Tibial nerve (tissue), 4 donors: ENCODE measurements at regions not wholly inside any gene's neighbourhood (a gene's known extent, or its start where the extent isn't known, plus 50 kb on each side); places are given as distances from the start of the nearest gene placed in this dataset.
A peak's percentile ranks its signal among the peaks of the same experiment; 100 is the strongest.

Experiments
- DNase-seq, 2 donors: peaks; one replicate each; pipeline ENCODE4 v3.0.0-alpha.2; 2019; ENCODE audit warnings: low spot score in 2 of 2
- H3K27ac ChIP-seq, 4 donors: fragments of 200-600 bp; sonication (generic) in 3 of 4; one replicate each; pipeline ENCODE4 v1.5.1; 2017 to 2019; ENCODE audit warnings: mild to moderate bottlenecking in 1 of 4
- H3K27me3 ChIP-seq, 2 donors: fragments of 200-600 bp; sonication (generic) in 1 of 2; one replicate each; pipeline versions ENCODE4 v1.5.1 to v1.6.0; 2017 to 2019
- H3K36me3 ChIP-seq, 3 donors: fragments of 200-600 bp; sonication (generic); one replicate each; pipeline ENCODE4 v1.5.1; 2018 to 2019
- H3K4me1 ChIP-seq, 4 donors: fragments of 200-600 bp; sonication (generic) in 3 of 4; one replicate each; pipeline ENCODE4 v1.5.1; 2017 to 2019
- H3K4me3 ChIP-seq, 4 donors: fragments of 200-600 bp; sonication (generic) in 3 of 4; one replicate each; pipeline ENCODE4 v1.5.1; 2017 to 2019; ENCODE audit warnings: mild to moderate bottlenecking in 1 of 4, moderate library complexity in 1 of 4
- H3K9me3 ChIP-seq, 4 donors: fragments of 200-600 bp; sonication (generic) in 3 of 4; one replicate each; pipeline ENCODE4 v1.5.1; 2017 to 2019
- EP300 ChIP-seq, 2 donors: sonication (generic); formaldehyde crosslinking; IDR thresholded peaks; one replicate each; pipeline ENCODE4 v1.6.1; 2017; ENCODE audit warnings: antibody characterized with exemption in 2 of 2, mild to moderate bottlenecking in 1 of 2
- POLR2A ChIP-seq, 2 donors: fragments of 450-650 bp; IDR thresholded peaks; one replicate each; pipeline ENCODE4 v1.6.1; 2017; ENCODE audit warnings: antibody characterized with exemption in 2 of 2, mild to moderate bottlenecking in 2 of 2, moderate library complexity in 2 of 2
- WGBS, 2 donors: methylation state at CpG; one replicate each; pipeline ENCODE4 v1.1.5; 2018; 5-methylcytosine and 5-hydroxymethylcytosine counted together
- TF ChIP-seq, protein P1 (sequence below), 5 experiments: fragments of 200-600 bp in 3 of 5; fragments of 450-650 bp in 2 of 5; sonication (generic) in 3 of 5; IDR thresholded peaks; one replicate each; pipeline ENCODE4 v1.5.1; 2016 to 2019; ENCODE audit warnings: antibody characterized with exemption in 5 of 5, mild to moderate bottlenecking in 3 of 5, moderate library complexity in 2 of 5

DNA sequence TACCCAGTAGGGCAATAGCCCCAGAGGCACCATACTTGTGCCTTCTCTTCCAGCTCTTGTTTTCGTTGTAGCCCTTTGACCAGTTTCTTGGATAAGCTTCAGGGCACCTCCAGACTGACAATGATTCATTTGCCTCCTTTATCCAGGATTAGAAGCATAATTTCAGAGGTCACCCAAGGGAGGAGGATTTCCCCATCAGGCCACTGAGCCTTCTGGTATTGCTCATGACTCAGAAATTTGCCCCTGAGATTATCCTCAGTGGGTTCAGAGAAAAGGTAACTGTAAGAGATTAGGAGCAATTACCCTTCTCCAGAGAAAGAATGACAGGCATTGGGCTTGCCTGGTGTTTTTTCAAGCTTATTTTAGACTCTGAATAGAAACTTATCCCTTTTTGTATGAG, 147.9 kb downstream of the MSX2 start:
- Histone ChIP-seq H3K9me3 (no peaks in the 10 kb centered on the region), H3K4me3 (no peak overlapping the region), H3K36me3 (no peaks in the 10 kb centered on the region), H3K27me3 (no peaks in the 10 kb centered on the region), H3K27ac (no peak overlapping the region), H3K4me1 (no peaks in the 10 kb centered on the region)
- no peak for DNase-seq
- 41 to 58% methylated on average over 1 of the region's 1 CpG for WGBS, 2 donors
- TF ChIP-seq, protein P1, sequence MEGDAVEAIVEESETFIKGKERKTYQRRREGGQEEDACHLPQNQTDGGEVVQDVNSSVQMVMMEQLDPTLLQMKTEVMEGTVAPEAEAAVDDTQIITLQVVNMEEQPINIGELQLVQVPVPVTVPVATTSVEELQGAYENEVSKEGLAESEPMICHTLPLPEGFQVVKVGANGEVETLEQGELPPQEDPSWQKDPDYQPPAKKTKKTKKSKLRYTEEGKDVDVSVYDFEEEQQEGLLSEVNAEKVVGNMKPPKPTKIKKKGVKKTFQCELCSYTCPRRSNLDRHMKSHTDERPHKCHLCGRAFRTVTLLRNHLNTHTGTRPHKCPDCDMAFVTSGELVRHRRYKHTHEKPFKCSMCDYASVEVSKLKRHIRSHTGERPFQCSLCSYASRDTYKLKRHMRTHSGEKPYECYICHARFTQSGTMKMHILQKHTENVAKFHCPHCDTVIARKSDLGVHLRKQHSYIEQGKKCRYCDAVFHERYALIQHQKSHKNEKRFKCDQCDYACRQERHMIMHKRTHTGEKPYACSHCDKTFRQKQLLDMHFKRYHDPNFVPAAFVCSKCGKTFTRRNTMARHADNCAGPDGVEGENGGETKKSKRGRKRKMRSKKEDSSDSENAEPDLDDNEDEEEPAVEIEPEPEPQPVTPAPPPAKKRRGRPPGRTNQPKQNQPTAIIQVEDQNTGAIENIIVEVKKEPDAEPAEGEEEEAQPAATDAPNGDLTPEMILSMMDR (IDR thresholded peaks at IDR 0.05) = no peak
- no peak for TF ChIP-seq POLR2A (IDR thresholded peaks at IDR 0.05)
- no peak for TF ChIP-seq EP300 (IDR thresholded peaks at IDR 0.05)

DNA sequence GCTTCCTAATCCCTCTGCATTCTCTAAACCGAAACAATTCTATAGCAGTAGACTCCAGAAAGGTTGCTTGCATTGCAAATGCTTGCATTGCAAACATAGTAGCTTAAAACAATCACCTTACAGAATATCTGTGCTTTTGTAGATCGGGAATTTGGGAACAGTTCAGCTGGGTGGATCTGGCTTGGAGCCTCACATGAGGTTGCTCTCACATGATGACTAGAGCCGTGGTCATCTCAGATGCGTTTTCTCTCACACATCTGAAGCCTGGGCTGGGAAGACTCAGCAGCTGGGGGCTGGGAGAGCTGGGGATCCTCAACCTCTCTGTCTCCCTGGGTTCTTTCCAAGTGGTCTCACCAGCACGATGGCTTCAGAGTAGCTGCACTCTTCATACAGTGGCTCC, 127.8 kb downstream of the MSX2 start:
- TF ChIP-seq, protein P1 (IDR thresholded peaks at IDR 0.05) = no peak
- Histone ChIP-seq H3K4me1 (no peaks in the 10 kb centered on the region), H3K27me3 (no peaks in the 10 kb centered on the region), H3K4me3 (no peak overlapping the region), H3K36me3 (no peaks in the 10 kb centered on the region), H3K27ac (no peak overlapping the region), H3K9me3 (no peaks in the 10 kb centered on the region)
- DNase-seq = no peak
- WGBS, 2 donors = 47 to 59% methylated on average over 4 to 5 of the region's 5 CpGs

DNA sequence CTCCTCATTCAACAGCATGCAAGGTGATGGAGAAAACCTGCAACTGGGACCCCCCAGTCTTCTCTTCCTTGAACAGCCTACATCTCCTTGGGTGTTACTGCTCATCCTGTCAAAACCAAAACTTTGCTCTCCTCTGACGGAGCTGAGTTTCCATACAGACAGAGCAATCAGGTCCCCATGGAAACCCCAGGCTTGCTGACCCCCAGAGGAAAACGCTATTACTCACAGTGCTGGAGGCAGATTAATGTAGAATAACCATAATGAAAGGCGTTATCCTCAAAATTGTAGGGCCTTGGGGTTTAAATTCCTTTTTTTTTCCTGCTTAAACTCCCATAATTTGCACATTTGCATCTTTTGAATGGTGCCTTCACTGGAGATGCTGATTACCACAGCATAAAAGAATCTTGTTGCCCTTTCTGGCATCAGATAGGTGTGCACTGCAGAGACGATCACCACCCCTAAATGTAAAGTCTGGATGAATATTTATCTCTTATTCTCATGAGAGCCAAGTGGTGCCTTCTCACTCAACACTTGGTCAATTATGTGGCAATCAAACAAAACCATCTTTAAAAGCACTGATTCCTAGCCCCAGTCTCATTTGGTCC, 126.3 kb downstream of the MSX2 start:
- H3K4me3 ChIP-seq = no peak overlapping the region
- DNase-seq = no peak
- TF ChIP-seq POLR2A (IDR thresholded peaks at IDR 0.05) = no peak
- TF ChIP-seq EP300 (IDR thresholded peaks at IDR 0.05) = no peak
- H3K4me1 ChIP-seq = peaks cover 0 to under 1% (median 0%) of the 10 kb centered on the region in 4 donors
- H3K36me3 ChIP-seq = no peaks in the 10 kb centered on the region
- no peaks in the 10 kb centered on the region for H3K27me3 ChIP-seq
- H3K9me3 ChIP-seq = no peaks in the 10 kb centered on the region
- no peak overlapping the region for H3K27ac ChIP-seq
- 48 to 54% methylated on average over 4 of the region's 4 CpGs for WGBS, 2 donors

DNA sequence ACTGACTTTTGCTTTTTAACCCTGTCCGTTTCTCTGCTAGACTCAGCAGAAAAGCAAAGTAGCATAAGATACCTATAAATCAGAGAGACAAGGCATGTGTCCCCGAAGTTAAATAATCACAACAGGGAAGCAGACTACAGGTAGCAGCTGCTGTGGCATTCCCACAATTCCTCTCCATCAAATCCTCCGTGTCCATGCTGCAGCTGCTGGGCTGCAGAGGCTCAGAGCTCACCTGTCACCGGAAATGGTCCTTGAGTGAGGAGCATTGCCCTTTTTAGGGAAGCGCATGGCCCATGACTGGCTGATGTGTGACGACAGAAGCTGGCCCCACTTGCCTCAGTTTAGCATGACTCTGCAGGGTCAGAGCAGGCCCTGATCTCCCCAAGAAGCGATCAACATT, 125.0 kb downstream of the MSX2 start:
- Histone ChIP-seq H3K9me3 (no peaks in the 10 kb centered on the region), H3K36me3 (no peaks in the 10 kb centered on the region), H3K27ac (no peak overlapping the region), H3K27me3 (no peaks in the 10 kb centered on the region), H3K4me3 (no peak overlapping the region), H3K4me1 (peaks cover 0 to 12% (median 0%) of the 10 kb centered on the region in 4 donors)
- no peak for TF ChIP-seq POLR2A (IDR thresholded peaks at IDR 0.05)
- TF ChIP-seq, protein P1 (IDR thresholded peaks at IDR 0.05) = no peak
- no peak for TF ChIP-seq EP300 (IDR thresholded peaks at IDR 0.05)
- 77 to 79% methylated on average over 6 to 7 of the region's 7 CpGs for WGBS, 2 donors
- DNase-seq = no peak

DNA sequence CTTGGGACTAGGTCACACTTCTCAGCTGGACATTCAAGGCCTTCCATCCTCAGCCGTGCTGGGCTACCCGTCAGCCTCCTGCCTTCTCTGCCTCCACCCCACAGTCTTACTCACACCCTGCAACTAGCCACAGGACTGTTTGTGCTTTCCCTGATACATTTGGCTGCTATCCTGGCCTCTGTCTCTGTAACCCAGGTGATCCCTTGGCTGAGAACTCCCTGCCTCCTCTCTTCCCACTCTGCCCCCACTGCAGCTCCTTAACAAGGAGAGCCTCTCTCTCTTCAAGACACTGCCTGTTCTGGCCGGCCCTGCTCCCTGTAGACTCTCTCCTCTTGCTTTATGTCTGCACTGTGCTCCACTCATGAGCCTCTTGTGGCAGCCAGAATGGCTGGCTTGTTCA, 120.6 kb downstream of the MSX2 start:
- WGBS, 2 donors = 47 to 50% methylated on average over 3 of the region's 3 CpGs
- H3K27ac ChIP-seq = peak overlapping the region in 1 of 4 donors; percentile 23

More for the DNA sequence above, 120.6 kb downstream of the MSX2 start:
- peaks cover 0 to 25% (median 0%) of the 10 kb centered on the region in 4 donors for H3K4me1 ChIP-seq
- DNase-seq = no peak
- H3K4me3 ChIP-seq = no peak overlapping the region
- TF ChIP-seq EP300 (IDR thresholded peaks at IDR 0.05) (no peak), POLR2A (IDR thresholded peaks at IDR 0.05) (no peak)
- TF ChIP-seq, protein P1 (IDR thresholded peaks at IDR 0.05) = no peak
- H3K27me3 ChIP-seq = no peaks in the 10 kb centered on the region
- no peaks in the 10 kb centered on the region for H3K36me3 ChIP-seq
- no peaks in the 10 kb centered on the region for H3K9me3 ChIP-seq
